H9 (cell line): ENCODE measurements at regions not wholly inside any gene's neighbourhood (a gene's known extent, or its start where the extent isn't known, plus 50 kb on each side); places are given as distances from the start of the nearest gene placed in this dataset.

Experiments
- DNase-seq: peaks from one replicate; pipeline ENCODE4 v3.0.0-alpha.2; 2017
- H2AFZ ChIP-seq: one replicate; pipeline ENCODE4 v1.6.1; 2013; ENCODE audit warnings: mild to moderate bottlenecking, low read length, control low read depth, moderate library complexity
- H2AK5ac ChIP-seq: 2 replicates; pipeline ENCODE4 v1.6.1; 2013; ENCODE audit warnings: low read length, control low read depth, mixed read lengths; ENCODE audit not compliant: insufficient read length
- H2BK120ac ChIP-seq: one replicate; pipeline ENCODE4 v1.6.1; 2013; ENCODE audit warnings: low read depth, mild to moderate bottlenecking, low read length, control low read depth, inconsistent platforms; ENCODE audit not compliant: poor library complexity, severe bottlenecking
- H2BK12ac ChIP-seq: 2 replicates; pipeline ENCODE4 v1.6.1; 2013; ENCODE audit warnings: low read length, control low read depth, mixed read lengths, low read depth; ENCODE audit not compliant: insufficient read length
- H2BK15ac ChIP-seq: 2 replicates; pipeline ENCODE4 v1.6.1; 2013; ENCODE audit warnings: low read depth, low read length, control low read depth
- H2BK20ac ChIP-seq: one replicate; pipeline ENCODE4 v1.6.1; 2013; ENCODE audit warnings: low read depth, mild to moderate bottlenecking, low read length, control low read depth, inconsistent platforms; ENCODE audit not compliant: poor library complexity, severe bottlenecking
- H2BK5ac ChIP-seq: 2 replicates; pipeline ENCODE4 v1.6.1; 2013; ENCODE audit warnings: low read length, control low read depth, mixed read lengths; ENCODE audit not compliant: insufficient read length
- H3K14ac ChIP-seq: 2 replicates; pipeline ENCODE4 v1.6.1; 2013; ENCODE audit warnings: low read length, control low read depth; ENCODE audit not compliant: insufficient read depth
- H3K18ac ChIP-seq: 2 replicates; pipeline ENCODE4 v1.6.1; 2013; ENCODE audit warnings: low read depth, mild to moderate bottlenecking, mixed read lengths, low read length, control low read depth; ENCODE audit not compliant: insufficient read length
- H3K23ac ChIP-seq: 2 replicates; pipeline ENCODE4 v1.6.1; 2013; ENCODE audit warnings: low read length, control low read depth, mixed read lengths, low read depth; ENCODE audit not compliant: insufficient read length
- H3K23me2 ChIP-seq: 2 replicates; pipeline ENCODE4 v1.6.1; 2013; ENCODE audit warnings: low read depth, mild to moderate bottlenecking, mixed read lengths, low read length, control low read depth; ENCODE audit not compliant: insufficient read length, poor library complexity, severe bottlenecking
- H3K27ac ChIP-seq: 2 replicates; pipeline ENCODE4 v1.5.1; 2013; ENCODE audit warnings: low read length, control low read depth, mixed read lengths, low read depth; ENCODE audit not compliant: insufficient read length
- H3K27me3 ChIP-seq: 2 replicates; pipeline ENCODE4 v1.6.1; 2013; ENCODE audit warnings: low read length, control low read depth, inconsistent platforms; ENCODE audit not compliant: insufficient read depth
- H3K4ac ChIP-seq: 2 replicates; pipeline ENCODE4 v1.6.1; 2013; ENCODE audit warnings: low read depth, mild to moderate bottlenecking, control low read depth, inconsistent platforms, low read length, moderate library complexity
- H3K4me1 ChIP-seq: 2 replicates; pipeline ENCODE4 v1.6.1; 2013; ENCODE audit warnings: low read length, control low read depth, inconsistent platforms; ENCODE audit not compliant: insufficient read depth
- H3K4me2 ChIP-seq: 2 replicates; pipeline ENCODE4 v1.6.1; 2013; ENCODE audit warnings: low read length, control low read depth, mixed read lengths; ENCODE audit not compliant: insufficient read length, insufficient read depth
- H3K56ac ChIP-seq: 2 replicates; pipeline ENCODE4 v1.6.1; 2013; ENCODE audit warnings: low read depth, mild to moderate bottlenecking, mixed read lengths, low read length, control low read depth; ENCODE audit not compliant: insufficient read length
- H3K79me1 ChIP-seq: 2 replicates; pipeline ENCODE4 v1.6.1; 2013; ENCODE audit warnings: low read depth, mild to moderate bottlenecking, moderate library complexity, low read length, control low read depth, inconsistent platforms; ENCODE audit not compliant: insufficient read depth, poor library complexity, severe bottlenecking
- H3K79me2 ChIP-seq: 2 replicates; pipeline ENCODE4 v1.6.1; 2013; ENCODE audit warnings: low read length, control low read depth, inconsistent platforms; ENCODE audit not compliant: insufficient read depth
- H3K9ac ChIP-seq: 2 replicates; pipeline ENCODE4 v1.6.1; 2013; ENCODE audit warnings: low read length, control low read depth, mixed read lengths; ENCODE audit not compliant: insufficient read length; ENCODE audit errors: extremely low read depth
- H3K9me3 ChIP-seq: one replicate; pipeline ENCODE4 v1.6.1; 2013; ENCODE audit warnings: low read depth, low read length, inconsistent platforms; ENCODE audit not compliant: control insufficient read depth
- H3T11ph ChIP-seq: one replicate; pipeline ENCODE4 v1.6.1; 2013; ENCODE audit warnings: mild to moderate bottlenecking, low read length, control low read depth, inconsistent platforms
- H4K20me1 ChIP-seq: one replicate; pipeline ENCODE4 v1.6.1; 2013; ENCODE audit not compliant: control insufficient read depth, insufficient read length, insufficient read depth
- H4K5ac ChIP-seq: 2 replicates; pipeline ENCODE4 v1.6.1; 2013; ENCODE audit warnings: low read depth, mild to moderate bottlenecking, mixed read lengths, low read length, control low read depth; ENCODE audit not compliant: insufficient read length
- H4K8ac ChIP-seq: replicated peaks from 2 replicates; pipeline ENCODE4 v1.6.1; 2013; ENCODE audit warnings: low read length, control low read depth, mixed read lengths, low read depth; ENCODE audit not compliant: insufficient read length
- H4K91ac ChIP-seq: 2 replicates; pipeline ENCODE4 v1.6.1; 2013; ENCODE audit warnings: low read depth, mild to moderate bottlenecking, moderate library complexity, mixed read lengths, low read length, control low read depth; ENCODE audit not compliant: insufficient read length
- H3K27ac Mint-ChIP-seq, 3 experiments: 2 replicates in 2 of 3; 3 replicates in 1 of 3; pipeline ENCODE4 v1.8.0; 2020 to 2021; ENCODE audit warnings: mixed read lengths in 3 of 3, mild to moderate bottlenecking in 1 of 3, moderate library complexity in 1 of 3
- H3K27me3 Mint-ChIP-seq: 2 replicates; pipeline ENCODE4 v1.8.0; 2021; ENCODE audit warnings: low read depth, mild to moderate bottlenecking, moderate library complexity, mixed read lengths
- H3K36me3 Mint-ChIP-seq, 3 experiments: 2 replicates in 2 of 3; 3 replicates in 1 of 3; pipeline ENCODE4 v1.8.0; 2020 to 2021; ENCODE audit warnings: low read depth in 3 of 3, mixed read lengths in 3 of 3; ENCODE audit not compliant: insufficient read depth in 1 of 3
- H3K4me1 Mint-ChIP-seq, 2 experiments: 2 replicates each; pipeline ENCODE4 v1.8.0; 2020; ENCODE audit warnings: mixed read lengths in 2 of 2
- H3K4me3 Mint-ChIP-seq, 2 experiments: 2 replicates in 1 of 2; 3 replicates in 1 of 2; pipeline ENCODE4 v1.8.0; 2020 to 2021; ENCODE audit warnings: mild to moderate bottlenecking in 2 of 2, mixed read lengths in 2 of 2, moderate library complexity in 1 of 2
- H3K9me3 Mint-ChIP-seq, 2 experiments: 2 replicates in 1 of 2; 3 replicates in 1 of 2; pipeline ENCODE4 v1.8.0; 2020; ENCODE audit warnings: mild to moderate bottlenecking in 2 of 2, mixed read lengths in 2 of 2, moderate library complexity in 1 of 2
- CTCF ChIP-seq: fragments of 200-600 bp; sonication (generic); conservative IDR thresholded peaks from 3 replicates; pipeline ENCODE4 v1.8.0; 2021; ENCODE audit warnings: antibody characterized with exemption, mild to moderate bottlenecking
- WGBS: extraction: QIAGEN DNeasy Blood & Tissue Kit; methylation state at CpG from one replicate; pipeline ENCODE4 v1.1.7; 2013; ENCODE audit warnings: missing lambda C conversion rate, low lambda C conversion rate, mixed read lengths; ENCODE audit not compliant: insufficient read length; ENCODE audit errors: extremely low coverage; 5-methylcytosine and 5-hydroxymethylcytosine counted together

DNA sequence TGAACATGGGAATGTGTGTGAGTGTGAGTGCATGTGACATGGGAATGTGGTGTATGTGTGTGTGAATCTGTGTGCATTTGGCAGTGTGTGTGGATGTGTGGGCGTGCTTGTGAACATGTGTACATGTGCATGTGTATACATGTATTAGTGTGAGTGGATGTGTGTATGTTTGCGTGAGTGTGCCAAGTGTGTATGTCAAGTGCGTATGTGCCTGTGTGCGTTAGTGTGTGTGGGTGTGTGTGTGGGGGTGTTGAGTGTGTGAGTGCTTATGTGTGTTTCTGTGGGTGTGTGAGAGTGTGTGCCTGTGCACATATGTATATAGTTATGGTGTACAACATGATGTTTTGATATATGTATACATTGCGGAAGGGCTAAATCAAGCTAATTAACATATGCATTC lies 244.3 kb downstream of the GADD45G start:
- no peak overlapping the region for H3K56ac ChIP-seq
- H3K27ac Mint-ChIP-seq: no peak overlapping the region
- H3K4ac ChIP-seq: no peak overlapping the region
- no peak overlapping the region for H3K4me3 Mint-ChIP-seq
- peaks cover 2 to 9% of the 10 kb centered on the region in 2 experiments for H3K4me1 Mint-ChIP-seq
- H3T11ph ChIP-seq: no peak overlapping the region
- no peak overlapping the region for H3K9ac ChIP-seq
- no peak overlapping the region for H2BK5ac ChIP-seq
- no peak overlapping the region for H3K4me2 ChIP-seq
- DNase-seq: no peak
- peaks cover 0 to 6% of the 10 kb centered on the region in 2 experiments; a peak in 4 of 5 replicates for H3K9me3 Mint-ChIP-seq
- H4K8ac ChIP-seq: no peak overlapping the region
- no peaks in the 10 kb centered on the region for H4K20me1 ChIP-seq
- H3K14ac ChIP-seq: no peak overlapping the region
- H4K5ac ChIP-seq: no peak overlapping the region
- no peaks in the 10 kb centered on the region for H3K4me1 ChIP-seq
- H3K27me3 Mint-ChIP-seq: peaks cover 2% of the 10 kb centered on the region; the same call in 1 of the 2 replicates
- no peaks in the 10 kb centered on the region for H3K79me2 ChIP-seq
- no peak overlapping the region for H3K27ac ChIP-seq
- no peak overlapping the region for H3K23ac ChIP-seq
- H4K91ac ChIP-seq: no peak overlapping the region
- H3K36me3 Mint-ChIP-seq: no peaks in the 10 kb centered on the region; a peak in 1 of 7 replicates
- WGBS: 100% methylated on average over 2 of the region's 5 CpGs
- H2BK120ac ChIP-seq: no peak overlapping the region
- H3K18ac ChIP-seq: no peak overlapping the region
- no peaks in the 10 kb centered on the region for H3K9me3 ChIP-seq
- H2AK5ac ChIP-seq: no peak overlapping the region
- no peaks in the 10 kb centered on the region for H3K23me2 ChIP-seq
- no peak overlapping the region for H2BK20ac ChIP-seq
- no peak overlapping the region for H2BK12ac ChIP-seq
- H2BK15ac ChIP-seq: no peak overlapping the region
- no peaks in the 10 kb centered on the region for H3K79me1 ChIP-seq
- H2AFZ ChIP-seq: no peak overlapping the region
- TF ChIP-seq CTCF: no peak
- no peaks in the 10 kb centered on the region for H3K27me3 ChIP-seq
